ENCODE measurements at regions not wholly inside any gene's neighbourhood (a gene's known extent, or its start where the extent isn't known, plus 50 kb on each side); places are given as distances from the start of the nearest gene placed in this dataset.

DNA sequence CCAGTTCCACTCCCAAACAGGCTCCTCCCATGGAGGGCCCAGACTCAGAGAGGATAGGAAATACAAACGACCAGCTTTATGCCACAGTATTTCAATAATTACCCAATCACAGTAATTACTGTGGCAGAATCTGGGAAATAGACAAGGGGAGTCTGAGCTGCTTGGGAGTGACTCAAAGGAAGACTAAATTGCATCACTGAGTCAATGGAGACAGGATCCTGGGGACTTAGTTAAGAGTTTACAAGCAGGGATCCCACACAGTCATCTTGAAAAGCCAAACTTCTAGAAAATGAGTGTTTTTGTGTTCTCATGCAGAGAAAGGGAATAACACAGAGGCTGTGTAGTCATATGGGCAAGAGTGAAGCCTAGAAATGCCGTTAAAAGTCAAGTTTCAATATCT is 1142.1 kb downstream of the CNTNAP5 start:
- TF ChIP-seq EZH2phosphoT487 (IDR thresholded peaks at IDR 0.05; ENCODE audit: borderline replicate concordance), result no peak
- TF ChIP-seq CTCF (conservative IDR thresholded peaks at IDR 0.05; ENCODE audit: low read length), result no peak

Data from Loucy (cell line).